Nephron (organoid): ENCODE measurements at regions not wholly inside any gene's neighbourhood (a gene's known extent, or its start where the extent isn't known, plus 50 kb on each side); places are given as distances from the start of the nearest gene placed in this dataset.

Experiments
- H3K27ac Mint-ChIP-seq, 3 experiments: 2 replicates each; pipeline ENCODE4 v1.8.0; 2020; ENCODE audit warnings: mixed read lengths in 3 of 3, mild to moderate bottlenecking in 2 of 3, moderate library complexity in 1 of 3
- H3K27me3 Mint-ChIP-seq: 2 replicates; pipeline ENCODE4 v1.8.0; 2021; ENCODE audit warnings: low read depth, mild to moderate bottlenecking, moderate library complexity, mixed read lengths
- H3K36me3 Mint-ChIP-seq: 2 replicates; pipeline ENCODE4 v1.8.0; 2020; ENCODE audit warnings: low read depth, mixed read lengths
- H3K4me1 Mint-ChIP-seq: 2 replicates; pipeline ENCODE4 v1.8.0; 2020; ENCODE audit warnings: mixed read lengths
- H3K4me3 Mint-ChIP-seq, 3 experiments: 2 replicates each; pipeline ENCODE4 v1.8.0; 2020; ENCODE audit warnings: mild to moderate bottlenecking in 3 of 3, mixed read lengths in 3 of 3, moderate library complexity in 2 of 3
- H3K9me3 Mint-ChIP-seq: 2 replicates; pipeline ENCODE4 v1.8.0; 2020; ENCODE audit warnings: mixed read lengths
- TF ChIP-seq, protein P1 (sequence below), 3 experiments: fragments of 200-600 bp; sonication (generic); IDR thresholded peaks; one replicate each; pipeline ENCODE4 v1.5.0; 2021; ENCODE audit warnings: antibody characterized with exemption in 3 of 3; ENCODE audit not compliant: unreplicated experiment in 3 of 3

DNA sequence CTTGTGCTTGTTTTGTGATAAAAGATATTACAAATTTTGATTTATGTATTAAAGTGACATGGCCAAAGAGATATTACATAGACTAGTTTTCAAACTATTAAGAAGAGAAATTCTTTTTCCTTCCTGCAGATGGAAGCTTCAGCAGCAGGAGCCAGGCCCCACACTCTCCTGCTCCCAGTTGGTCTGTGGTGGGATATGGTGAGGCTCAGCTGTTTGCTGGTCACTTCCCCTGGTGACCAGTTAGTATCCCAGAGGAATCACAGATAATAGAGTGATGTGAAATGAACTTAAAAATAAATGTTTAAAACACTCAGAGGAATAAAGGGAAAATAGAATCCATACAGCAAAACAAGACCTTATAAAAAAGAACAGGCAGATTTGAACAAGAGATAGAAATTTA lies 154.7 kb downstream of the KTN1 start:
- Mint-ChIP-seq H3K36me3 (no peaks in the 10 kb centered on the region), H3K4me3 (no peak overlapping the region), H3K4me1 (peaks cover under 1% of the 10 kb centered on the region), H3K27me3 (peaks cover 11% of the 10 kb centered on the region), H3K27ac (no peak overlapping the region), H3K9me3 (no peaks in the 10 kb centered on the region)
- TF ChIP-seq, protein P1, sequence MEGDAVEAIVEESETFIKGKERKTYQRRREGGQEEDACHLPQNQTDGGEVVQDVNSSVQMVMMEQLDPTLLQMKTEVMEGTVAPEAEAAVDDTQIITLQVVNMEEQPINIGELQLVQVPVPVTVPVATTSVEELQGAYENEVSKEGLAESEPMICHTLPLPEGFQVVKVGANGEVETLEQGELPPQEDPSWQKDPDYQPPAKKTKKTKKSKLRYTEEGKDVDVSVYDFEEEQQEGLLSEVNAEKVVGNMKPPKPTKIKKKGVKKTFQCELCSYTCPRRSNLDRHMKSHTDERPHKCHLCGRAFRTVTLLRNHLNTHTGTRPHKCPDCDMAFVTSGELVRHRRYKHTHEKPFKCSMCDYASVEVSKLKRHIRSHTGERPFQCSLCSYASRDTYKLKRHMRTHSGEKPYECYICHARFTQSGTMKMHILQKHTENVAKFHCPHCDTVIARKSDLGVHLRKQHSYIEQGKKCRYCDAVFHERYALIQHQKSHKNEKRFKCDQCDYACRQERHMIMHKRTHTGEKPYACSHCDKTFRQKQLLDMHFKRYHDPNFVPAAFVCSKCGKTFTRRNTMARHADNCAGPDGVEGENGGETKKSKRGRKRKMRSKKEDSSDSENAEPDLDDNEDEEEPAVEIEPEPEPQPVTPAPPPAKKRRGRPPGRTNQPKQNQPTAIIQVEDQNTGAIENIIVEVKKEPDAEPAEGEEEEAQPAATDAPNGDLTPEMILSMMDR (IDR thresholded peaks at IDR 0.05; ENCODE audit: unreplicated experiment in 3 of 3): no peak

DNA sequence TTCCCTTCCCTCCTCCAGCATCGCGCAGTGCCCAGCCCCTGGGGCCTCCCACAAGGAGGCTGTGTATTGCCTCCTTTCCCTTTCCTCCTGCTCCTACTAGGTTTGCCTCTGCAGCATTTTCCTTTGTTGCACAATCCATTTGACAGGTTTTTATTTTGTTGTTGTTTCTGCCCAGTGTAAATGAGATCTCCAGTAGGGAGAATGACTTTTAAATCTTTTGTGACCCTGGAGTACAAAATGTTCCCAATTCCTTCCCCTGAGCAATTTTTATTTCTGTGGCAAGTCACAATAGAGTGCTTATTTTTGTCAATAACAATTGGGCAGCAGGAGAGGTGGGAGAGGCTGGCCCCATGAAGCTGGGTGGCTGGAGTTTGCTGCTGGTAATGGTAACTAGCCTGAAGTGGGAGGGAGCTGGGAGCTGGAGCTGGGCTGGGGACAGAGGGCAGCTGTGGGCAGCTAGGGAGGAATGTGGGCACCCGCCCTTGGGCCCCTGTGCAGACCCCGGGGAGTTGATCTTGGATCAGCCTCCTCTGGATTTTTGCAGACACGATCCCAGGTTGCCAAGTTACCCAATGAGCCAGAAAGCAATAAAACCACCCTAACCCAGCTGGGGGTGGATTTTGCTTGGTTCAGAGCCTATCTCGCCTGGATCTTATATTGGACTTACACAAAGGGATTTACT lies 160.1 kb downstream of the KTN1 start:
- TF ChIP-seq, protein P1 (IDR thresholded peaks at IDR 0.05; ENCODE audit: unreplicated experiment in 3 of 3): no peak
- no peak overlapping the region for H3K4me3 Mint-ChIP-seq
- H3K4me1 Mint-ChIP-seq: peaks cover 13% of the 10 kb centered on the region
- no peaks in the 10 kb centered on the region for H3K27me3 Mint-ChIP-seq
- H3K9me3 Mint-ChIP-seq: no peaks in the 10 kb centered on the region
- no peaks in the 10 kb centered on the region for H3K36me3 Mint-ChIP-seq
- H3K27ac Mint-ChIP-seq: peak overlapping the region; percentile 57 to 64 (median 64)

DNA sequence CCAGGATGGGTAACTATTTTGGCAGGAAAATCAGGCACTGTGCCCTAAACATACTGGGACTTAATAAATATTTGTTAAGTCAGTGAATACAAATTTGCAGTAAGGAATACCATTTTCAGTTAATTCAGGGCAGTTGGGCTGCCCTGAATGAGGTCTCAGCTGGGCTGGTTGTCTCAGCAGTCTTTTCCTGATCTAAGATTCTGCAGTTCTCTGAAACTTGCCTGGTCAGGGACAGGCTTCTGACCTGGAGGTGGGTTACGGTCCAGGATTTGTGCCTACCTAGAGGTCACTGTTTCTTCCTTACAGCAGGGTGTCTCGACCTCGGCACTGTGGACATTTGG lies 160.6 kb downstream of the KTN1 start:
- Mint-ChIP-seq H3K4me3 (no peak overlapping the region), H3K27ac (peak overlapping the region; percentile 57 to 64 (median 64)), H3K36me3 (no peaks in the 10 kb centered on the region), H3K27me3 (no peaks in the 10 kb centered on the region), H3K9me3 (no peaks in the 10 kb centered on the region), H3K4me1 (peaks cover 13% of the 10 kb centered on the region)
- TF ChIP-seq, protein P1 (IDR thresholded peaks at IDR 0.05; ENCODE audit: unreplicated experiment in 3 of 3): no peak

DNA sequence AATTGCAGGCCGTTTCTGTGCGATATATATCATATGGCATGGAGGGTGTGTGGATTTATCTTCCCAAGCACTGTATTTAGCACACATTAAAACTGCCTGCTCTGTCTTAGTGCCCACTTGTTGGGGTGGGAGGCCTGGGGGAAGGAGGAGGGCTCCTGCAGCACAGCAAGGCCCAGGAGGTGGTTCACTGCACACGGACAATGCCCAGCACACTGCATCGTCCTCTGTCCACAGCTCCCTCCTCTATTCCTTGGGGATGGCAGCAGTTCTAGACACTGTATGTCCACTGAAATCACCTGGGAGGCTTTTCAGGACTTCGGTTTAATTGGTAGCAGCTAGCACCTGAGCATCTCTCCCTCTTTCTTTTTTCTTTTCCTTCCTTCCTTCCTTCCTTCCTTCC lies 161.2 kb downstream of the KTN1 start:
- Mint-ChIP-seq H3K4me3 (no peak overlapping the region), H3K4me1 (peaks cover 13% of the 10 kb centered on the region), H3K36me3 (no peaks in the 10 kb centered on the region), H3K27me3 (no peaks in the 10 kb centered on the region), H3K27ac (peak overlapping the region; percentile 57 to 64 (median 64)), H3K9me3 (no peaks in the 10 kb centered on the region)
- TF ChIP-seq, protein P1 (IDR thresholded peaks at IDR 0.05; ENCODE audit: unreplicated experiment in 3 of 3): no peak

DNA sequence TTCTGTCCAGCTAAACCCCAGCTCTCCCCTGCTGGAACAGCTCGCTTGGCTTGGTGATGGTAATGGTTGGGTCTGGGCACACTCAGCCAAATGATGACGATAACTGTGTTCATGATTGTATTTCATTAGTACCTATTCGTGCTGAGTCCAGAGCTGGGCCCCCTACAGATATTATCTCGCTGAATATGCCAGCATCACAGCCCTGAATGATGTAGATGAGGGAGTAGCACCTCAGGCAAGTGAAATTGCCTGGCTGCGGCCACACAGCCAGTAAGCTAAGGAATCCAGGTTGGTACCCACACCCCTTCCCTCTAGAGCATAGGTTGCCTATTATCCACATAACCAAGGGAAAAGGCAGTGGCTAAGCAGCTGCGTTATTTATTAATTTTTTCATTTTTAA lies 163.5 kb downstream of the KTN1 start:
- Mint-ChIP-seq H3K9me3 (no peaks in the 10 kb centered on the region), H3K27me3 (peaks cover 3% of the 10 kb centered on the region), H3K4me1 (peaks cover 13% of the 10 kb centered on the region), H3K27ac (no peak overlapping the region), H3K36me3 (no peaks in the 10 kb centered on the region), H3K4me3 (no peak overlapping the region)
- TF ChIP-seq, protein P1 (IDR thresholded peaks at IDR 0.05; ENCODE audit: unreplicated experiment in 3 of 3): no peak

DNA sequence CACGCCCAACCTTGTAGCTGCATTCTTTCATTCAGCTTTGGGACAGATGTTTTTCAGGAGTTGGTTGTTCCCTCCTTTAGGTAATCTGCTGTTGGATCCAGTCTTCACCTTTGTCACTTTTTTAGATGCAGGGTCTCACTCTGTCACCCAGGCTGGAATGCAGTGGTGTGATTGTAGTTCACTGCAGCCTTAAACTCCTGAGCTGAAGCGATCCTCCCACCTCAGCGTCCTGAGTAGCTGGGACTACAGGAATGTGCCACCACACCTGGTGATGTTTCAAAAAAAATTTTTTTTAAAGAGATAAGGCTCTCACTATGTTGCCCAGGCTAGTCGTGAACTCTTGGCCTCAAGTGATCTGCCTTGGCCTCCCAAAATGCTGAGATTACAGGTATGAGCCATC lies 164.3 kb downstream of the KTN1 start:
- Mint-ChIP-seq H3K4me3 (no peak overlapping the region), H3K27me3 (peaks cover 3% of the 10 kb centered on the region), H3K27ac (no peak overlapping the region), H3K36me3 (no peaks in the 10 kb centered on the region), H3K9me3 (no peaks in the 10 kb centered on the region), H3K4me1 (peaks cover 13% of the 10 kb centered on the region)
- TF ChIP-seq, protein P1 (IDR thresholded peaks at IDR 0.05; ENCODE audit: unreplicated experiment in 3 of 3): no peak
